OCI-LY1 (cell line): ENCODE measurements at regions not wholly inside any gene's neighbourhood (a gene's known extent, or its start where the extent isn't known, plus 50 kb on each side); places are given as distances from the start of the nearest gene placed in this dataset.

Experiments
- H2AFZ ChIP-seq: fragments of 200-600 bp; sonication (generic), shearing (Covaris generic); 2 replicates; pipeline ENCODE4 v1.6.0; 2014; ENCODE audit warnings: antibody characterized with exemption, mild to moderate bottlenecking, low read length
- H3F3A ChIP-seq: fragments of 200-600 bp; sonication (generic), shearing (Covaris generic); 2 replicates; pipeline ENCODE4 v1.6.0; 2014; ENCODE audit warnings: mild to moderate bottlenecking, antibody characterized with exemption, low read length, moderate library complexity; ENCODE audit not compliant: insufficient read depth
- H3K27ac ChIP-seq: fragments of 200-600 bp; sonication (generic); 2 replicates; pipeline ENCODE4 v1.5.1; 2014; ENCODE audit warnings: low read length, mixed run types, mild to moderate bottlenecking, low read depth; ENCODE audit not compliant: poor library complexity, severe bottlenecking
- H3K27me3 ChIP-seq: fragments of 200-600 bp; sonication (generic); 2 replicates; pipeline ENCODE4 v1.6.0; 2014; ENCODE audit warnings: antibody characterized with exemption, mild to moderate bottlenecking, low read length, moderate library complexity; ENCODE audit not compliant: insufficient read depth
- H3K36me3 ChIP-seq: fragments of 200-600 bp; sonication (generic); 2 replicates; pipeline ENCODE4 v1.6.1; 2014; ENCODE audit warnings: mild to moderate bottlenecking, antibody characterized with exemption, low read length, moderate library complexity, mixed read lengths; ENCODE audit not compliant: insufficient read depth
- H3K4me1 ChIP-seq: fragments of 200-600 bp; sonication (generic); 2 replicates; pipeline ENCODE4 v1.5.1; 2014; ENCODE audit warnings: mild to moderate bottlenecking, low read length, moderate library complexity; ENCODE audit not compliant: insufficient read depth, severe bottlenecking
- H3K4me2 ChIP-seq: fragments of 200-600 bp; sonication (generic), shearing (Covaris generic); 2 replicates; pipeline ENCODE4 v1.6.1; 2014; ENCODE audit warnings: low read length
- H3K4me3 ChIP-seq: fragments of 200-600 bp; sonication (generic); 2 replicates; pipeline ENCODE4 v1.5.1; 2014; ENCODE audit warnings: low read length, low read depth, mild to moderate bottlenecking, mixed read lengths; ENCODE audit not compliant: poor library complexity, severe bottlenecking
- H3K79me2 ChIP-seq: fragments of 200-600 bp; shearing (Covaris generic); 2 replicates; pipeline ENCODE4 v1.6.1; 2016; ENCODE audit warnings: mixed run types, low read length, mixed read lengths; ENCODE audit not compliant: insufficient read depth
- H3K9ac ChIP-seq: fragments of 200-600 bp; sonication (generic), shearing (Covaris generic); 2 replicates; pipeline ENCODE4 v1.6.1; 2014; ENCODE audit warnings: mild to moderate bottlenecking, low read length, mixed read lengths
- H3K9me2 ChIP-seq: fragments of 200-600 bp; sonication (generic), shearing (Covaris generic); 2 replicates; pipeline ENCODE4 v1.6.1; 2014; ENCODE audit warnings: low read depth, mild to moderate bottlenecking, low read length, mixed read lengths
- H3K9me3 ChIP-seq: fragments of 200-600 bp; shearing (Covaris generic); 2 replicates; pipeline ENCODE4 v1.6.1; 2014; ENCODE audit warnings: low read length, mixed read lengths
- H4K20me1 ChIP-seq: fragments of 200-600 bp; sonication (generic), shearing (Covaris generic); 2 replicates; pipeline ENCODE4 v1.6.0; 2016; ENCODE audit warnings: mild to moderate bottlenecking, low read length; ENCODE audit not compliant: insufficient read depth
- CTCF ChIP-seq: fragments of 200-600 bp; sonication (generic), shearing (Covaris generic); IDR thresholded peaks from 2 replicates; pipeline ENCODE4 v1.5.1; 2017; ENCODE audit warnings: mild to moderate bottlenecking, antibody characterized with exemption, low read length, moderate library complexity, mixed read lengths
- EZH2 ChIP-seq: fragments of 200-600 bp; sonication (generic), shearing (Covaris generic); IDR thresholded peaks from 2 replicates; pipeline ENCODE4 v1.8.0; 2017; ENCODE audit warnings: borderline replicate concordance, mixed run types, mild to moderate bottlenecking, antibody characterized with exemption, low read length, moderate library complexity, mixed read lengths

- H3K27ac ChIP-seq = no peak overlapping the region
- H3K36me3 ChIP-seq = no peaks in the 10 kb centered on the region
- H3K4me1 ChIP-seq = no peaks in the 10 kb centered on the region
- no peaks in the 10 kb centered on the region for H3K27me3 ChIP-seq
- no peak overlapping the region for H3K9ac ChIP-seq
- H3F3A ChIP-seq = no peaks in the 10 kb centered on the region
- no peaks in the 10 kb centered on the region for H3K79me2 ChIP-seq
- no peaks in the 10 kb centered on the region for H3K9me3 ChIP-seq
- no peaks in the 10 kb centered on the region for H3K9me2 ChIP-seq
- TF ChIP-seq EZH2 (no peak), CTCF (no peak)
- no peak overlapping the region for H2AFZ ChIP-seq
- H4K20me1 ChIP-seq = no peaks in the 10 kb centered on the region
- no peak overlapping the region for H3K4me2 ChIP-seq
- no peak overlapping the region for H3K4me3 ChIP-seq
These were observed 101.3 kb downstream of the PLPPR4 start for GRCh38 chr1:99365545-99365944.

GRCh38 chr1:99369154-99369553 is 104.9 kb downstream of the PLPPR4 start:
- Histone ChIP-seq H3F3A (no peaks in the 10 kb centered on the region), H3K4me2 (no peak overlapping the region), H3K79me2 (no peaks in the 10 kb centered on the region), H3K27ac (no peak overlapping the region), H3K36me3 (no peaks in the 10 kb centered on the region), H3K27me3 (no peaks in the 10 kb centered on the region), H3K9me3 (no peaks in the 10 kb centered on the region), H4K20me1 (no peaks in the 10 kb centered on the region), H2AFZ (no peak overlapping the region), H3K9me2 (no peaks in the 10 kb centered on the region), H3K4me1 (no peaks in the 10 kb centered on the region), H3K9ac (no peak overlapping the region), H3K4me3 (no peak overlapping the region)
- TF ChIP-seq EZH2 = no peak

- no peak overlapping the region for H3K4me3 ChIP-seq
- no peak overlapping the region for H3K27ac ChIP-seq
- H3K79me2 ChIP-seq = no peaks in the 10 kb centered on the region
- no peaks in the 10 kb centered on the region for H3F3A ChIP-seq
- H2AFZ ChIP-seq = no peak overlapping the region
- TF ChIP-seq EZH2 (no peak), CTCF (no peak)
- no peak overlapping the region for H3K9ac ChIP-seq
- H3K27me3 ChIP-seq = no peaks in the 10 kb centered on the region
- H3K4me2 ChIP-seq = no peak overlapping the region
- H3K36me3 ChIP-seq = no peaks in the 10 kb centered on the region
- no peaks in the 10 kb centered on the region for H3K9me2 ChIP-seq
- H4K20me1 ChIP-seq = no peaks in the 10 kb centered on the region
- no peaks in the 10 kb centered on the region for H3K4me1 ChIP-seq
- no peaks in the 10 kb centered on the region for H3K9me3 ChIP-seq
These were observed 106.2 kb downstream of the PLPPR4 start for GRCh38 chr1:99370476-99370875.

GRCh38 chr1:99371413-99371812 is 107.1 kb downstream of the PLPPR4 start:
- Histone ChIP-seq H3K4me2 (no peak overlapping the region), H3K4me3 (no peak overlapping the region), H3K27me3 (no peaks in the 10 kb centered on the region), H3K9me3 (no peaks in the 10 kb centered on the region), H3K27ac (no peak overlapping the region), H3K9me2 (no peaks in the 10 kb centered on the region), H3K9ac (no peak overlapping the region), H3K36me3 (no peaks in the 10 kb centered on the region), H3K79me2 (no peaks in the 10 kb centered on the region), H4K20me1 (no peaks in the 10 kb centered on the region), H2AFZ (no peak overlapping the region), H3K4me1 (no peaks in the 10 kb centered on the region), H3F3A (no peaks in the 10 kb centered on the region)
- TF ChIP-seq CTCF = no peak
- TF ChIP-seq EZH2 = no peak
